ENCODE measurements at regions not wholly inside any gene's neighbourhood (a gene's known extent, or its start where the extent isn't known, plus 50 kb on each side); places are given as distances from the start of the nearest gene placed in this dataset.

- DNase-seq, result peak in 2 of 3 donors; percentile 42 to 66
- no peaks in the 10 kb centered on the region for H3K36me3 ChIP-seq (ENCODE audit: control insufficient read depth in 4 of 4, insufficient read depth in 4 of 4, low read length in 4 of 4)
- H3K27ac ChIP-seq (ENCODE audit: low read depth in 1 of 2, low read length in 1 of 2), result no peak overlapping the region
- H3K9ac ChIP-seq (ENCODE audit: insufficient read depth in 1 of 2, low read length in 2 of 2), result no peak overlapping the region
- H3K9me3 ChIP-seq (ENCODE audit: control insufficient read depth in 4 of 4, insufficient read depth in 3 of 4, low read length in 3 of 4), result peaks cover 0 to 2% (median 0%) of the 10 kb centered on the region in 4 donors
- no peaks in the 10 kb centered on the region for H3K27me3 ChIP-seq (ENCODE audit: control insufficient read depth in 3 of 3, insufficient read depth in 3 of 3, low read length in 2 of 3)
- ATAC-seq (ENCODE audit: insufficient read depth, low FRiP score), result no peak
- no peak overlapping the region for H3K4me3 ChIP-seq
- TF ChIP-seq CTCF (IDR thresholded peaks at IDR 0.05; ENCODE audit: control extremely low read depth, extremely low read depth), result no peak
- no peaks in the 10 kb centered on the region for H3K4me1 ChIP-seq (ENCODE audit: control insufficient read depth in 5 of 5, insufficient read depth in 5 of 5, low read length in 5 of 5)
- WGBS, 2 donors, result 38 to 39% methylated on average over 1 of the region's 1 CpG
Observed at GRCh38 chr5:144742361-144742760, 571.7 kb downstream of the KCTD16 start.

- Histone ChIP-seq H3K27me3 (ENCODE audit: control insufficient read depth in 3 of 3, insufficient read depth in 3 of 3, low read length in 2 of 3) (no peaks in the 10 kb centered on the region), H3K27ac (ENCODE audit: low read depth in 1 of 2, low read length in 1 of 2) (no peak overlapping the region), H3K4me3 (no peak overlapping the region), H3K9ac (ENCODE audit: insufficient read depth in 1 of 2, low read length in 2 of 2) (no peak overlapping the region), H3K4me1 (ENCODE audit: control insufficient read depth in 5 of 5, insufficient read depth in 5 of 5, low read length in 5 of 5) (no peaks in the 10 kb centered on the region), H3K36me3 (ENCODE audit: control insufficient read depth in 4 of 4, insufficient read depth in 4 of 4, low read length in 4 of 4) (no peaks in the 10 kb centered on the region), H3K9me3 (ENCODE audit: control insufficient read depth in 4 of 4, insufficient read depth in 3 of 4, low read length in 3 of 4) (peaks cover 0 to 6% (median 3%) of the 10 kb centered on the region in 4 donors)
- no peak for DNase-seq
- ATAC-seq (ENCODE audit: insufficient read depth, low FRiP score), result no peak
- TF ChIP-seq CTCF (IDR thresholded peaks at IDR 0.05; ENCODE audit: control extremely low read depth, extremely low read depth), result no peak
- 83 to 85% methylated on average over 1 of the region's 1 CpG for WGBS, 2 donors
Observed at GRCh38 chr5:144731786-144732185, 561.1 kb downstream of the KCTD16 start.

GRCh38 chr5:144712090-144712489 lies 541.4 kb downstream of the KCTD16 start:
- Histone ChIP-seq H3K4me3 (no peak overlapping the region), H3K9ac (ENCODE audit: insufficient read depth in 1 of 2, low read length in 2 of 2) (no peak overlapping the region), H3K27me3 (ENCODE audit: control insufficient read depth in 3 of 3, insufficient read depth in 3 of 3, low read length in 2 of 3) (no peaks in the 10 kb centered on the region), H3K36me3 (ENCODE audit: control insufficient read depth in 4 of 4, insufficient read depth in 4 of 4, low read length in 4 of 4) (no peaks in the 10 kb centered on the region), H3K27ac (ENCODE audit: low read depth in 1 of 2, low read length in 1 of 2) (no peak overlapping the region), H3K4me1 (ENCODE audit: control insufficient read depth in 5 of 5, insufficient read depth in 5 of 5, low read length in 5 of 5) (no peaks in the 10 kb centered on the region), H3K9me3 (ENCODE audit: control insufficient read depth in 4 of 4, insufficient read depth in 3 of 4, low read length in 3 of 4) (no peaks in the 10 kb centered on the region)
- DNase-seq (no peak), ATAC-seq (ENCODE audit: insufficient read depth, low FRiP score) (no peak)
- 26 to 46% methylated on average over 3 of the region's 3 CpGs for WGBS, 2 donors
- TF ChIP-seq CTCF (IDR thresholded peaks at IDR 0.05; ENCODE audit: control extremely low read depth, extremely low read depth), result no peak

- Histone ChIP-seq H3K9me3 (ENCODE audit: control insufficient read depth in 4 of 4, insufficient read depth in 3 of 4, low read length in 3 of 4) (no peaks in the 10 kb centered on the region), H3K36me3 (ENCODE audit: control insufficient read depth in 4 of 4, insufficient read depth in 4 of 4, low read length in 4 of 4) (no peaks in the 10 kb centered on the region), H3K27ac (ENCODE audit: low read depth in 1 of 2, low read length in 1 of 2) (no peak overlapping the region), H3K27me3 (ENCODE audit: control insufficient read depth in 3 of 3, insufficient read depth in 3 of 3, low read length in 2 of 3) (no peaks in the 10 kb centered on the region), H3K4me1 (ENCODE audit: control insufficient read depth in 5 of 5, insufficient read depth in 5 of 5, low read length in 5 of 5) (no peaks in the 10 kb centered on the region), H3K4me3 (no peak overlapping the region), H3K9ac (ENCODE audit: insufficient read depth in 1 of 2, low read length in 2 of 2) (no peak overlapping the region)
- no peak for TF ChIP-seq CTCF (IDR thresholded peaks at IDR 0.05; ENCODE audit: control extremely low read depth, extremely low read depth)
- DNase-seq, result peak in 1 of 3 donors; percentile 1
- WGBS, 2 donors, result 51 to 60% methylated on average over 2 of the region's 2 CpGs
- no peak for ATAC-seq (ENCODE audit: insufficient read depth, low FRiP score)
Observed at GRCh38 chr5:144711172-144711571, 540.5 kb downstream of the KCTD16 start.

All from lung (tissue), 11 donors.